ENCODE measurements at regions not wholly inside any gene's neighbourhood (a gene's known extent, or its start where the extent isn't known, plus 50 kb on each side); places are given as distances from the start of the nearest gene placed in this dataset.

GRCh38 chr4:138614398-138615142 lies 372.4 kb upstream of the SLC7A11 start:
- Histone ChIP-seq H3K27ac (no peak overlapping the region), H3K9me3 (peaks cover 0 to 18% (median 0%) of the 10 kb centered on the region in 4 donors), H3K27me3 (no peaks in the 10 kb centered on the region), H3K4me1 (peaks cover 0 to 14% (median 3%) of the 10 kb centered on the region in 4 donors), H3K4me3 (no peak overlapping the region), H3K36me3 (no peaks in the 10 kb centered on the region)
- 71 to 82% methylated on average over 3 of the region's 3 CpGs for WGBS, 2 donors
- TF ChIP-seq CTCF (IDR thresholded peaks at IDR 0.05) (no peak), POLR2A (IDR thresholded peaks at IDR 0.05) (no peak), EP300 (IDR thresholded peaks at IDR 0.05) (no peak)
- DNase-seq (ENCODE audit: low spot score in 2 of 2): no peak

GRCh38 chr4:138612428-138612827 lies 370.3 kb upstream of the SLC7A11 start:
- no peak for DNase-seq (ENCODE audit: low spot score in 2 of 2)
- Histone ChIP-seq H3K4me3 (no peak overlapping the region), H3K9me3 (peaks cover 0 to 9% (median 0%) of the 10 kb centered on the region in 4 donors), H3K4me1 (peaks cover 0 to 14% (median 3%) of the 10 kb centered on the region in 4 donors), H3K27me3 (no peaks in the 10 kb centered on the region), H3K27ac (no peak overlapping the region), H3K36me3 (no peaks in the 10 kb centered on the region)
- TF ChIP-seq CTCF (IDR thresholded peaks at IDR 0.05) (no peak), EP300 (IDR thresholded peaks at IDR 0.05) (no peak), POLR2A (IDR thresholded peaks at IDR 0.05) (no peak)
- 97% methylated on average over 1 of the region's 1 CpG for WGBS, 2 donors

- no peak for DNase-seq (ENCODE audit: low spot score in 2 of 2)
- Histone ChIP-seq H3K27ac (no peak overlapping the region), H3K9me3 (peaks cover 0 to 9% (median 0%) of the 10 kb centered on the region in 4 donors), H3K4me1 (peaks cover 0 to 14% (median 3%) of the 10 kb centered on the region in 4 donors), H3K4me3 (no peak overlapping the region), H3K27me3 (no peaks in the 10 kb centered on the region), H3K36me3 (no peaks in the 10 kb centered on the region)
- WGBS, 2 donors: 70 to 84% methylated on average over 2 of the region's 2 CpGs
- no peak for TF ChIP-seq CTCF (IDR thresholded peaks at IDR 0.05)
- no peak for TF ChIP-seq EP300 (IDR thresholded peaks at IDR 0.05)
- no peak for TF ChIP-seq POLR2A (IDR thresholded peaks at IDR 0.05)
Observed at GRCh38 chr4:138611721-138612120, 369.6 kb upstream of the SLC7A11 start.

GRCh38 chr4:138611017-138611416 lies 368.9 kb upstream of the SLC7A11 start:
- Histone ChIP-seq H3K4me3 (no peak overlapping the region), H3K4me1 (peaks cover 0 to 14% (median 3%) of the 10 kb centered on the region in 4 donors), H3K27me3 (no peaks in the 10 kb centered on the region), H3K36me3 (no peaks in the 10 kb centered on the region), H3K9me3 (peaks cover 0 to 12% (median 0%) of the 10 kb centered on the region in 4 donors), H3K27ac (no peak overlapping the region)
- WGBS, 2 donors: 70 to 84% methylated on average over 1 of the region's 1 CpG
- TF ChIP-seq CTCF (IDR thresholded peaks at IDR 0.05): no peak
- no peak for TF ChIP-seq EP300 (IDR thresholded peaks at IDR 0.05)
- no peak for TF ChIP-seq POLR2A (IDR thresholded peaks at IDR 0.05)
- DNase-seq (ENCODE audit: low spot score in 2 of 2): no peak

GRCh38 chr4:138609943-138610350 lies 367.8 kb upstream of the SLC7A11 start:
- Histone ChIP-seq H3K4me1 (peaks cover 0 to 14% (median 3%) of the 10 kb centered on the region in 4 donors), H3K4me3 (no peak overlapping the region), H3K9me3 (peaks cover 0 to 4% (median 0%) of the 10 kb centered on the region in 4 donors), H3K27me3 (no peaks in the 10 kb centered on the region), H3K27ac (peak overlapping the region in 1 of 4 donors; percentile 39), H3K36me3 (no peaks in the 10 kb centered on the region)
- no peak for DNase-seq (ENCODE audit: low spot score in 2 of 2)
- TF ChIP-seq CTCF (IDR thresholded peaks at IDR 0.05): no peak
- no peak for TF ChIP-seq POLR2A (IDR thresholded peaks at IDR 0.05)
- TF ChIP-seq EP300 (IDR thresholded peaks at IDR 0.05): no peak
- WGBS, 2 donors: 22 to 29% methylated on average over 2 of the region's 2 CpGs
